ENCODE measurements at regions not wholly inside any gene's neighbourhood (a gene's known extent, or its start where the extent isn't known, plus 50 kb on each side); places are given as distances from the start of the nearest gene placed in this dataset.

DNA sequence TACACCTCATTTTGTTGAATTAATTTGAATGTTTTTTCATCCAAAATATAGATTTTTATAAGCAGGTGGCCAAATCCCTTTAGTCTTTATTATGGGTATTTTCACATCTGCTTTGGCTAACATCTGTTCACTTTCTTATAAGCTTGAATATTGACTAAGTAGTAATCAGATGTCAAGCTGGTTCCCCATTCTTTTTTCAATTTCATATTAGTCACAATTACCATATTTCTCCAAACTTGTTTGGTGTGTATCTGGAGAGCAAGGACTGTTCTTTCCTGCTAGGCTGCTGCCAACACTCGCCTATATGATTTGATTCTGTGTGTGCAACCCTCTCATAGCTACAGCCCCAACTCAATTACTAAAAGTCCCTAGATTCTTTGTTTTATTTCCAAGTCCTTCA, 608.5 kb downstream of the PSAT1 start:
- TF ChIP-seq, protein P1, sequence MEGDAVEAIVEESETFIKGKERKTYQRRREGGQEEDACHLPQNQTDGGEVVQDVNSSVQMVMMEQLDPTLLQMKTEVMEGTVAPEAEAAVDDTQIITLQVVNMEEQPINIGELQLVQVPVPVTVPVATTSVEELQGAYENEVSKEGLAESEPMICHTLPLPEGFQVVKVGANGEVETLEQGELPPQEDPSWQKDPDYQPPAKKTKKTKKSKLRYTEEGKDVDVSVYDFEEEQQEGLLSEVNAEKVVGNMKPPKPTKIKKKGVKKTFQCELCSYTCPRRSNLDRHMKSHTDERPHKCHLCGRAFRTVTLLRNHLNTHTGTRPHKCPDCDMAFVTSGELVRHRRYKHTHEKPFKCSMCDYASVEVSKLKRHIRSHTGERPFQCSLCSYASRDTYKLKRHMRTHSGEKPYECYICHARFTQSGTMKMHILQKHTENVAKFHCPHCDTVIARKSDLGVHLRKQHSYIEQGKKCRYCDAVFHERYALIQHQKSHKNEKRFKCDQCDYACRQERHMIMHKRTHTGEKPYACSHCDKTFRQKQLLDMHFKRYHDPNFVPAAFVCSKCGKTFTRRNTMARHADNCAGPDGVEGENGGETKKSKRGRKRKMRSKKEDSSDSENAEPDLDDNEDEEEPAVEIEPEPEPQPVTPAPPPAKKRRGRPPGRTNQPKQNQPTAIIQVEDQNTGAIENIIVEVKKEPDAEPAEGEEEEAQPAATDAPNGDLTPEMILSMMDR (IDR thresholded peaks at IDR 0.05) = no peak
- no peak for TF ChIP-seq POLR2A (IDR thresholded peaks at IDR 0.05)
